GM21786 (cell line): ENCODE measurements at regions not wholly inside any gene's neighbourhood (a gene's known extent, or its start where the extent isn't known, plus 50 kb on each side); places are given as distances from the start of the nearest gene placed in this dataset.

Experiments
- ATAC-seq: cut with Tn5 transposase; IDR thresholded peaks from one replicate; pipeline ENCODE4 v1.9.1; 2021; ENCODE audit not compliant: unreplicated experiment

GRCh38 chr13:68369739-68370138, 1139.6 kb upstream of the PCDH9 start:
- no peak for ATAC-seq

DNA sequence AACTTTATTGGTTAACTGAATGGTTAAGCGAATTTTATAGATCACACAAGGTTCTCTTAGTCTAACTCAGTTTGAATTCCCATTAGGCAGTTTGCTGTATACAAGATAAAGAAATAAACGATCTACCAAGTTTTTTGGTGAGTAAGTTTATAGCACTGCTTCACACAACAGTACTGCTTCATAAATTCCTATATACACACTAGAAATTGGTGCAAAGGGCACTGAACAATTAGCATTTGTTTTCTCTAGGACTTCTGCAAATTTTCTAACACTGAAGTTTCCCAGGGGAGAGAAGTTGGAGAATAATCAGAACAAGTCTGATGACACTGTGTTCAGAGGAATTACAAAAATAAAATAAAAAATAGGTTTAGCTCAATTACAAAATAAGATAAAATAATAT, 1138.8 kb upstream of the PCDH9 start:
- ATAC-seq = no peak

- ATAC-seq = no peak
These were observed 1129.0 kb upstream of the PCDH9 start for GRCh38 chr13:68359105-68359504.

GRCh38 chr13:68358294-68358705, 1128.2 kb upstream of the PCDH9 start:
- ATAC-seq = no peak

GRCh38 chr13:68350554-68350953, 1120.4 kb upstream of the PCDH9 start:
- no peak for ATAC-seq

GRCh38 chr13:68347220-68347619, 1117.1 kb upstream of the PCDH9 start:
- ATAC-seq = no peak

DNA sequence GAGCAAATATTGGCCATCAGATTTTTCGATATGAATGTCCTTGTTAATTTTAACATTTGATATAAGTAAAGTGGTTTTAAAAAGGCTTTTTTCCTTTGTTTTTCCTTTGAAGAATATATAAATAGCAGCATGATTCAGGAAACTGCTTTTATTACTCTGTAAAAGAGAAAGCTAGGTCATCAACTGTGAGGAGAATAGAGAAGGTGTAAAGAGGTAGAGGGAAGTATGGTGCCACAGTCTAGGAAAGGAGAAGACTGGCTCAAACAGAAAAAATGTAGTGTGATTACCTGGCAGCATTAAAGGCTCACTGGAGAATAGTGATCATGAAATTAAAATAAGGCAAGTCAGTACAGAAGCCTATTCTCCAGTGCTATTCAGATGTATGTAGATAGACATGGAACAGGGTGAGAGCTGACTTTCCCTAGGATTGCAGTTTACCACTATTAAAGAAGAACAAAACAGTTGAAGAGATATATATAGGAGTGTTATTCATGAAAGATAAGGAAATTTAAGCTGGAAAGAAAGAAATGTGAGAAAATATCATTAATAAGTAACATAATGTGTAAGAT, 1115.9 kb upstream of the PCDH9 start:
- ATAC-seq = no peak

GRCh38 chr13:68323124-68323523, 1093.0 kb upstream of the PCDH9 start:
- no peak for ATAC-seq

GRCh38 chr13:68319384-68319783, 1089.2 kb upstream of the PCDH9 start:
- no peak for ATAC-seq

GRCh38 chr13:68304286-68304893, 1074.3 kb upstream of the PCDH9 start:
- ATAC-seq = peak; percentile 82

DNA sequence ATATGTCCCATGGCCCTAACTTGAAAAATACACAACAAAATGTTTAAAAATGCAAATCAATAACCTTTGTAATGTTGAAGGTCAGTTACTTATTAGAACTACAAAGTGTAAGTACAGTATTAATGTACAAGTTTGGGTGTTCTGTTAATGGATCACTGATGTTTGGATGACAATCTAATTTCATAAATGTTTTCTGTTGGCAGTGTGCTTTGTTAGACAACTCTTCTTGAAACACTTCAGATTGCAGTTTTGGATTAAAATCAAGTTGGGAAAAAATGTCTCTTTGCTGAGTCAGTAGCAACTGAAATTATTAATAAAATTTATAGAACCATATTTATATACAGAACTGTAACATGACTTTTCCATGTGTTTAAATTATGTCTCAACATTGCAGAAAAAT, 1063.5 kb upstream of the PCDH9 start:
- no peak for ATAC-seq

- no peak for ATAC-seq
These were observed 1062.5 kb upstream of the PCDH9 start for GRCh38 chr13:68292601-68293000.

DNA sequence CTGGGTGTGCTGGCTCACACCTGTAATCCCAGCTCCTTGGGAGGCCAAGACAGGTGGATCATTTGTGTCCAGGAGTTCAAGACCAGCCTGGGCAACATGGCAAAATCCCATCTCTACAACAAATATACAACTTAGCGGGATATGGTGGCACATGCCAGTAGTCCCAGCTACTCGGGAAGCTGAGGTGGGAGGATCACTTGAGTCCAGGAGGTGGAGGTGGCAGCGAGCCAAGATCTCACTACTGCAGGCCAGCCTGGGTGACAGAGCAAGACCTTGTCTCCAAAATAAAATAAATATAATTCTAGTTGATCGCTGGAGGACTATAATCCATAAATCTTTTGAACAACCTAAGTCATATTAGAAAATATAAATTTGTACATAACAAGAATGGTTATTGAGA, 1061.5 kb upstream of the PCDH9 start:
- no peak for ATAC-seq

- no peak for ATAC-seq
These were observed 1045.6 kb upstream of the PCDH9 start for GRCh38 chr13:68275758-68276157.

DNA sequence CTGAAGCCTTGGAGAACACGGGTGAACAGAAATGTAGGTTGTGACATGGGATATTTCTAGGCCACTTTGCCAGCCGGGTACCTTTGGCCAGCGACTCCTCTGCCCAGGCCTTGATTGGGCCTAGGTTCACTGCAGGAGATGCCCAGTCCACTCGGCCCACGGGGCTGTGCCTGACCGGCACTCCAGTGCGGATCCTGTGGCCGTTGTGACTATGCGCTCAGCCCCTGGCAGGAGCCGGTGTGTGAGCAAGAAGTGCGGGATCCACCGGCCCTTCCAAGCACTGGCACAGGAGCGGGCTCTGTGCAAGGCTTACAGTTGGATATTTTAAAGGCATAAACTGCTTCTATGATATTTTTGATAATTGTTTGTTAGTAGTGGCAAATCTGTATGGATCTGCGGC, 1042.5 kb upstream of the PCDH9 start:
- ATAC-seq = no peak

- ATAC-seq = no peak
These were observed 1034.6 kb upstream of the PCDH9 start for GRCh38 chr13:68264692-68265091.

DNA sequence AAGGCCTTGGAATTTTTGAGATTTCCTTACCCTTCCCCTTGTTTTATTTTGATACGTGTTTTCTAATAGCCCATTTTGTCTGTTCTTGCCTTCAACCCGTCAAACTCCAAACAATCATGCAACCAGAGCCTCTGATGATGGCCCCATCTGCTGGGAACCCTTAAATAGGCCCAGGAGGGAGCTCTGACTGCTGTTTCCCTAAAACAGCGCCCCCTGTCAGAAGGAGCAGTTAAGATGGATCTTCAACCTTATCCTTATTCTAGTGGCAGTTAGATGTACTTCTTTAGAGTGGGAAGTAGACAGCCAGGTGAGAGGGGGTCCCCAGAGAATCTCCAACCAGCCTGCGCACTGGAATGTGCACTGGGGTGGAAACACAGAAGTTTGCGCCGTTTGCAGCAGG, 1031.0 kb upstream of the PCDH9 start:
- ATAC-seq = no peak

- no peak for ATAC-seq
These were observed 1027.1 kb upstream of the PCDH9 start for GRCh38 chr13:68257111-68257842.

DNA sequence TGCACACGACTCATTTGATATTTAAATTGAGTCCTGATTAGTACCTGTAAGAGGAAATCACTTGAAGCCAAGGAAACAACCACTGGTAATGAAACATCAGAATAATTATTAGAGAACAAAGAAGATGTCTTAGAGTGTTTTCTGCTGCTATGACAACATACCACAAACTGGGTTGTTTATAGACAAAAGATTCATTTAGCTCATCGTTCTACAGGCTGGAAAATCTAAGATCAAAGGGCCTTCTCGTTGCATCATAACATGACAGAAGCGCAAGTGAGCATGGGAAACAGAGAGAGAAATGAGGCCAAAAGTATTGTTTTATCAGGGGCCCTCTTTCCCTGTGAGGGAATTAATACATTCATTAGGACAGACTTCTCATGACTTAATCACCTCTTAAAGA, 1024.0 kb upstream of the PCDH9 start:
- no peak for ATAC-seq

DNA sequence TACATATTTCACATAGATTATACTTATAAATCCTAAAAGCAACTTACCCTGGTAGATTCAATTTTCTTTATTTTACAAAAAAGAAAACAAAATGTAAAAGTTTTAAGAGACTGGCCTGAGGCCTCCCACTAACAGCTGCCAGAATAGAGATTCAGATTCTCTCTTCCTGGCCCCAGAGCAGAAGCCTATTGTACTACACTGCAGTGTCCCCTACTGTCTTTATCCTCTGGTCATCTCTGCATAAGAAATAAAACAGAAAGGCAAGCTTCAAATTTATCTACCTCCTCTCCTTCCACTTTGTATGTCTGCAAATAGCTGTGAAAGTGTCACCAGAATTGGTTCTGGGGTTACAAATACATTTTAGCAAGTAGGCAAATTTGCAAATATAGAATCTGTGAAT, 1004.1 kb upstream of the PCDH9 start:
- ATAC-seq = no peak

- ATAC-seq = no peak
These were observed 1002.4 kb upstream of the PCDH9 start for GRCh38 chr13:68232351-68233130.
